ENCODE measurements at regions not wholly inside any gene's neighbourhood (a gene's known extent, or its start where the extent isn't known, plus 50 kb on each side); places are given as distances from the start of the nearest gene placed in this dataset.

GRCh38 chr7:67940400-67940799 is 943.8 kb downstream of the TYW1 start:
- DNase-seq (ENCODE audit: low read depth in 4 of 4, low spot score in 2 of 4) = no peak

GRCh38 chr7:67947191-67947590 is 950.6 kb downstream of the TYW1 start:
- no peak for DNase-seq (ENCODE audit: low read depth in 4 of 4, low spot score in 2 of 4)

GRCh38 chr7:67947646-67948045 is 951.0 kb downstream of the TYW1 start:
- DNase-seq (ENCODE audit: low read depth in 4 of 4, low spot score in 2 of 4) = no peak

GRCh38 chr7:67950321-67951083 is 953.9 kb downstream of the TYW1 start:
- no peak for DNase-seq (ENCODE audit: low read depth in 4 of 4, low spot score in 2 of 4)

GRCh38 chr7:67955061-67955460 is 958.4 kb downstream of the TYW1 start:
- DNase-seq (ENCODE audit: low read depth in 4 of 4, low spot score in 2 of 4) = no peak

- DNase-seq (ENCODE audit: low read depth in 4 of 4, low spot score in 2 of 4) = no peak
Observed at GRCh38 chr7:67962863-67963262, 966.2 kb downstream of the TYW1 start.

- no peak for DNase-seq (ENCODE audit: low read depth in 4 of 4, low spot score in 2 of 4)
Observed at GRCh38 chr7:67976490-67976889, 979.9 kb downstream of the TYW1 start.

GRCh38 chr7:67983486-67983885 is 986.9 kb downstream of the TYW1 start:
- DNase-seq (ENCODE audit: low read depth in 4 of 4, low spot score in 2 of 4) = no peak

GRCh38 chr7:67984326-67984725 is 987.7 kb downstream of the TYW1 start:
- no peak for DNase-seq (ENCODE audit: low read depth in 4 of 4, low spot score in 2 of 4)

GRCh38 chr7:67989142-67989541 is 992.5 kb downstream of the TYW1 start:
- DNase-seq (ENCODE audit: low read depth in 4 of 4, low spot score in 2 of 4) = no peak

GRCh38 chr7:67990003-67990402 is 993.4 kb downstream of the TYW1 start:
- DNase-seq (ENCODE audit: low read depth in 4 of 4, low spot score in 2 of 4) = no peak

GRCh38 chr7:67990716-67991115 is 994.1 kb downstream of the TYW1 start:
- DNase-seq (ENCODE audit: low read depth in 4 of 4, low spot score in 2 of 4) = no peak

- DNase-seq (ENCODE audit: low read depth in 4 of 4, low spot score in 2 of 4) = no peak
Observed at GRCh38 chr7:67992287-67992686, 995.7 kb downstream of the TYW1 start.

GRCh38 chr7:68005992-68006391 is 1009.4 kb downstream of the TYW1 start:
- no peak for DNase-seq (ENCODE audit: low read depth in 4 of 4, low spot score in 2 of 4)

GRCh38 chr7:68006619-68007018 is 1010.0 kb downstream of the TYW1 start:
- no peak for DNase-seq (ENCODE audit: low read depth in 4 of 4, low spot score in 2 of 4)

GRCh38 chr7:68009716-68010115 is 1013.1 kb downstream of the TYW1 start:
- no peak for DNase-seq (ENCODE audit: low read depth in 4 of 4, low spot score in 2 of 4)

GRCh38 chr7:68014031-68014736 is 1017.6 kb downstream of the TYW1 start:
- DNase-seq (ENCODE audit: low read depth in 4 of 4, low spot score in 2 of 4) = no peak

GRCh38 chr7:68015122-68015977 is 1018.7 kb downstream of the TYW1 start:
- DNase-seq (ENCODE audit: low read depth in 4 of 4, low spot score in 2 of 4) = peak in 3 of 4 donors; percentile 36 to 66 (median 65)

- no peak for DNase-seq (ENCODE audit: low read depth in 4 of 4, low spot score in 2 of 4)
Observed at GRCh38 chr7:68015978-68016532, 1019.4 kb downstream of the TYW1 start.

GRCh38 chr7:68020102-68020501 is 1023.5 kb downstream of the TYW1 start:
- DNase-seq (ENCODE audit: low read depth in 4 of 4, low spot score in 2 of 4) = no peak

GRCh38 chr7:68025369-68025768 is 1028.7 kb downstream of the TYW1 start:
- DNase-seq (ENCODE audit: low read depth in 4 of 4, low spot score in 2 of 4) = no peak
